Mesenchymal stem cell (in vitro differentiated cells and primary cell): ENCODE measurements at regions not wholly inside any gene's neighbourhood (a gene's known extent, or its start where the extent isn't known, plus 50 kb on each side); places are given as distances from the start of the nearest gene placed in this dataset.

Experiments
- DNase-seq: peaks from one replicate; pipeline ENCODE4 v3.0.0-alpha.2; 2013
- H2AFZ ChIP-seq: one replicate; pipeline ENCODE4 v1.6.1; 2013; ENCODE audit warnings: low read depth, mild to moderate bottlenecking, control low read depth, inconsistent platforms, low read length, moderate library complexity
- H2AK5ac ChIP-seq: 2 replicates; pipeline ENCODE4 v1.6.1; 2013; ENCODE audit warnings: low read length, moderate library complexity, mild to moderate bottlenecking, inconsistent platforms; ENCODE audit not compliant: severe bottlenecking
- H2BK120ac ChIP-seq: one replicate; pipeline ENCODE4 v1.6.1; 2013; ENCODE audit warnings: low read depth, mild to moderate bottlenecking, inconsistent platforms, low read length, moderate library complexity
- H2BK12ac ChIP-seq, 2 experiments: one replicate each; pipeline ENCODE4 v1.6.1; 2013; ENCODE audit warnings: inconsistent platforms in 2 of 2, low read length in 2 of 2, mild to moderate bottlenecking in 2 of 2, moderate library complexity in 2 of 2, control low read depth in 1 of 2
- H2BK15ac ChIP-seq: one replicate; pipeline ENCODE4 v1.6.1; 2013; ENCODE audit warnings: mild to moderate bottlenecking, low read depth, inconsistent platforms; ENCODE audit not compliant: poor library complexity, severe bottlenecking
- H2BK5ac ChIP-seq: 2 replicates; pipeline ENCODE4 v1.6.1; 2013; ENCODE audit warnings: low read depth, mild to moderate bottlenecking, low read length, control low read depth, inconsistent platforms; ENCODE audit not compliant: poor library complexity, severe bottlenecking
- H3K14ac ChIP-seq, 2 experiments: one replicate each; pipeline ENCODE4 v1.6.1; 2013; ENCODE audit warnings: inconsistent platforms in 2 of 2, low read length in 2 of 2, control low read depth in 1 of 2, mild to moderate bottlenecking in 1 of 2, moderate library complexity in 1 of 2
- H3K18ac ChIP-seq, 2 experiments: one replicate each; pipeline ENCODE4 v1.6.1; 2013; ENCODE audit warnings: inconsistent platforms in 2 of 2, low read length in 2 of 2, control low read depth in 1 of 2, low read depth in 1 of 2, mild to moderate bottlenecking in 1 of 2
- H3K23ac ChIP-seq, 2 experiments: one replicate each; pipeline ENCODE4 v1.6.1; 2013; ENCODE audit warnings: inconsistent platforms in 2 of 2, low read length in 2 of 2, mild to moderate bottlenecking in 2 of 2, moderate library complexity in 2 of 2, control low read depth in 1 of 2
- H3K27ac ChIP-seq: 2 replicates; pipeline ENCODE4 v1.5.1; 2013; ENCODE audit warnings: mild to moderate bottlenecking, moderate library complexity, low read length, control low read depth, inconsistent platforms; ENCODE audit not compliant: poor library complexity, severe bottlenecking
- H3K27me3 ChIP-seq, 2 experiments: 2 replicates each; pipeline versions ENCODE4 v1.6.1 to v1.7.0; 2013; ENCODE audit warnings: low read length in 2 of 2, mild to moderate bottlenecking in 2 of 2, moderate library complexity in 2 of 2, control low read depth in 1 of 2, inconsistent platforms in 1 of 2; ENCODE audit not compliant: control insufficient read depth in 1 of 2, insufficient read depth in 1 of 2
- H3K36me3 ChIP-seq, 2 experiments: 2 replicates each; pipeline versions ENCODE4 v1.6.1 to v1.7.0; 2013; ENCODE audit warnings: low read length in 2 of 2, control low read depth in 1 of 2, inconsistent platforms in 1 of 2, low read depth in 1 of 2, mild to moderate bottlenecking in 1 of 2; ENCODE audit not compliant: insufficient read depth in 2 of 2, control insufficient read depth in 1 of 2
- H3K4ac ChIP-seq, 2 experiments: one replicate each; pipeline ENCODE4 v1.6.1; 2013; ENCODE audit warnings: inconsistent platforms in 2 of 2, low read length in 2 of 2, mild to moderate bottlenecking in 2 of 2, moderate library complexity in 2 of 2, control low read depth in 1 of 2, low read depth in 1 of 2
- H3K4me1 ChIP-seq: 2 replicates; pipeline ENCODE4 v1.6.1; 2013; ENCODE audit warnings: low read depth, low read length, control low read depth; ENCODE audit not compliant: control insufficient read depth, insufficient read depth
- H3K4me2 ChIP-seq: 2 replicates; pipeline ENCODE4 v1.6.1; 2013; ENCODE audit warnings: low read length, mild to moderate bottlenecking, inconsistent platforms; ENCODE audit not compliant: poor library complexity, severe bottlenecking
- H3K4me3 ChIP-seq, 2 experiments: 2 replicates each; pipeline versions ENCODE4 v1.5.1 to v1.7.0; 2013; ENCODE audit warnings: low read length in 2 of 2, mild to moderate bottlenecking in 2 of 2, control low read depth in 1 of 2, low read depth in 1 of 2; ENCODE audit not compliant: insufficient read depth in 1 of 2
- H3K79me1 ChIP-seq: replicated peaks from 2 replicates; pipeline ENCODE4 v1.6.1; 2013; ENCODE audit warnings: mild to moderate bottlenecking, control low read depth, low read length, inconsistent platforms; ENCODE audit not compliant: poor library complexity, severe bottlenecking
- H3K9ac ChIP-seq: 2 replicates; pipeline ENCODE4 v1.7.0; 2013; ENCODE audit warnings: mild to moderate bottlenecking, low read length, moderate library complexity
- H3K9me3 ChIP-seq: 2 replicates; pipeline ENCODE4 v1.7.0; 2013; ENCODE audit warnings: mild to moderate bottlenecking, low read length; ENCODE audit not compliant: control insufficient read depth
- H4K8ac ChIP-seq: one replicate; pipeline ENCODE4 v1.6.1; 2013; ENCODE audit warnings: inconsistent platforms, mild to moderate bottlenecking, low read length, moderate library complexity
- H4K91ac ChIP-seq: one replicate; pipeline ENCODE4 v1.6.1; 2013; ENCODE audit warnings: mild to moderate bottlenecking, low read length, inconsistent platforms
- WGBS: methylation state at CpG from one replicate; pipeline ENCODE4 v1.1.7; 2013; ENCODE audit warnings: mixed read lengths; 5-methylcytosine and 5-hydroxymethylcytosine counted together

DNA sequence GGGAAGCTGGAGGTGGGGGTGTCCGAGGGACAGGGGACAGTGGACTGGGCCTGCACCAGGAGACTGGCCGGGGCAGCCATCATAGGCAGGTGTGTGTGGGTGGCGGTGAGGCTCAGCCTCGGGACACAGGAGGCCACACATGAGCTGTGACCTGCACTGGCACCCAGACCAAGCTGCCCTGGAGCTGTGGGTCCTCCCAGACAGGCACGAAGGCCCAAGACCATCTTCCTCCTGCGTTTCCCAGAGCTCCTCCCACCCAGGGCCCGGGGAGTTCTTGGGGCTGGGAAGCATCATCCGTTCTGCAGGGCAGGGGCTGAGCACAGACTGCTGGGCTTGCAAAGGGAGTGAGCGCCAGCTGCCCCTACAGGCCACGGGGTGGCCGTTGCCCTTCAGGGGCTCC, 87.4 kb downstream of the PDGFA start:
- Histone ChIP-seq H4K91ac (no peak overlapping the region), H3K23ac (no peak overlapping the region), H3K27ac (no peak overlapping the region), H3K14ac (peak overlapping the region in 1 of 2 experiments; percentile 26), H2AFZ (no peak overlapping the region), H3K4me2 (no peak overlapping the region), H3K4me1 (peaks cover 25% of the 10 kb centered on the region), H2BK15ac (no peak overlapping the region), H3K4ac (no peak overlapping the region), H4K8ac (no peak overlapping the region), H2BK120ac (no peak overlapping the region), H3K36me3 (no peaks in the 10 kb centered on the region), H2AK5ac (no peak overlapping the region), H3K79me1 (no peaks in the 10 kb centered on the region), H3K18ac (no peak overlapping the region), H2BK5ac (no peak overlapping the region), H3K27me3 (peaks cover 11 to 31% of the 10 kb centered on the region in 2 experiments), H3K9ac (no peak overlapping the region), H3K4me3 (no peak overlapping the region), H2BK12ac (no peak overlapping the region), H3K9me3 (no peaks in the 10 kb centered on the region)
- DNase-seq = no peak
- WGBS = 87% methylated on average over 11 of the region's 11 CpGs

DNA sequence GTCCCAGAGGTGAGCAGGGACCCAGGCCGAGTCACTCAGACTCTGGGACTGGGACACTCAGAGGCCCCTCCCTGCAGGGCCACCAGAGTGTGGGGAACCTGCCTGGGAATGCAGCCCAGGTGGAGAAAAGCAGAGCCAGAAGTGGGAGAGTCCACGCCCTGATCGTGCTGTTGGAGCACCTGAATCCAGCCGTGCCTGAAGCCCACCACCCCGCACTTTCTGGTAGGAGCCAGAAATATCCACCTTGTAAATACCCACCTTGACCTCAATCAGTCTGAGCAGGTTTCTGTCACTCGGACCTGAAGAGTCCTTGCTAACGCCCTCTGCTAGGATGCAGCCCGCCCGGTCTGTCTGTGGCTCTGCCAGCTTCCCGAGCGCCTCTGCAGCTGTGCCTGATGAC, 86.7 kb downstream of the PDGFA start:
- no peak for DNase-seq
- Histone ChIP-seq H2BK120ac (no peak overlapping the region), H3K4me1 (peaks cover 30% of the 10 kb centered on the region), H3K23ac (no peak overlapping the region), H4K91ac (no peak overlapping the region), H3K4me2 (no peak overlapping the region), H2BK15ac (no peak overlapping the region), H3K4me3 (no peak overlapping the region), H3K14ac (no peak overlapping the region), H2BK5ac (no peak overlapping the region), H4K8ac (no peak overlapping the region), H2AK5ac (no peak overlapping the region), H3K4ac (no peak overlapping the region), H3K79me1 (no peaks in the 10 kb centered on the region), H2AFZ (no peak overlapping the region), H3K27me3 (peaks cover 11 to 33% of the 10 kb centered on the region in 2 experiments), H3K9me3 (no peaks in the 10 kb centered on the region), H3K27ac (no peak overlapping the region), H3K18ac (no peak overlapping the region), H3K9ac (no peak overlapping the region), H2BK12ac (no peak overlapping the region), H3K36me3 (no peaks in the 10 kb centered on the region)
- WGBS = 96% methylated on average over 11 of the region's 11 CpGs

DNA sequence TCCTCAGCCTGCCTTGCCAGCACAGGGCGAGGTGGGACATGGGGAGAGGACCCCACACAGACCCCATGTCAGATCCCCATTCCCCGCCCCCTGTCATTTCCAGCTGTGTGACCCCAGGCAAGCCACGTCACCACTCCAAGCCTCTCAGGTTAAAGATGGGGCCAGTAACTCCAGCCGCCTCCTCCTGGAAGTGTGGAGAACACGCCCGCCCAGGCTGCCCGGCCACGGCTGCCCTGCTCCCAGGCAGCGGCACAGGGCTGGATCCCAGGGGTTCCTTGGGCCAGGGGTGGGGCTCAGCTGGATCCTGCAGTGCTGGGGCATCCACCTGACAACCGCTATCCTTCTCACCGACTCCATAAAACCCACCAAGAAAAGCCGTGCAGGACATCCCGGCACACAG, 86.1 kb downstream of the PDGFA start:
- Histone ChIP-seq H2BK15ac (no peak overlapping the region), H4K8ac (no peak overlapping the region), H2AK5ac (no peak overlapping the region), H3K9me3 (no peaks in the 10 kb centered on the region), H2BK12ac (no peak overlapping the region), H3K36me3 (no peaks in the 10 kb centered on the region), H3K4me3 (peak overlapping the region in 1 of 2 experiments; percentile 34), H3K4me2 (no peak overlapping the region), H2AFZ (no peak overlapping the region), H3K27me3 (peaks cover 11 to 39% of the 10 kb centered on the region in 2 experiments), H3K23ac (no peak overlapping the region), H3K14ac (no peak overlapping the region), H3K4me1 (peaks cover 33% of the 10 kb centered on the region), H3K27ac (no peak overlapping the region), H3K4ac (no peak overlapping the region), H3K18ac (no peak overlapping the region), H3K9ac (no peak overlapping the region), H3K79me1 (no peaks in the 10 kb centered on the region), H2BK120ac (no peak overlapping the region), H4K91ac (no peak overlapping the region), H2BK5ac (no peak overlapping the region)
- DNase-seq = no peak
- WGBS = 83% methylated on average over 10 of the region's 13 CpGs

DNA sequence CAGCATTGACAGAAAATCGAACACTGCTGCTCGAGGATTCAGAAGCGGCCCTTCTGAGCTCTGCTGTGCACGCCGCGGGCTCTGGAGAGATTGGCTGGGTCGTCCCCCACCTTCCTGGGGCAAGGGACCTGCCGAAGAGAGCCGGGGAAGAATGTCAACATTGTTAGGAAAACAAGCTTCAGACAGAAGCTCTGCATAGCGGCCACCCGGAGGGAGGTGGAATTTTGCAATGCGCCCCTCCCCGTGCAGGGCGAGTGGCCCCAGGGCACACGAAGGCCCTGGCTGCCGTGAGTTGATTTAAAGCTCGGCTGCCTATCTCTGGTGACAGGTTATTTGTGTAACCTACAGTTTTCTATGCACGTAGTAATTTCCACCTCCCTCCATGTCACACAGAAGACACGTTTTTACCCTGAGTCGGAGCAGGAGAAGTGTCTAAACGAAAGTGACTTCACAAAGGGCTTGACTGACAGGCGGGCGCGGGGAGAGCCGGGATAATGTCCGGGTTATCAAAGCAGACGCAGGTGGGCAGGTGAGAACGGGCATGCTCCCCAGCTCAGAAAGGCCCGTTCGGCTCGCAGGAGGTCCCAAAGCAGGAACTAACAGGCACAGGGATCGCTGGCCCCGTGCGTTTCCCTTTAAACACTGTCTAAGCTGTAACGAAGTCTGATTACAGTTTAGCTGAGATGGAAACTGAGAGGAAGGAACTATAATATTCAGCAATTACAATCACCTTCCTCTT, 84.6 kb downstream of the PDGFA start:
- 50% methylated on average over 33 of the region's 35 CpGs for WGBS
- Histone ChIP-seq H4K91ac (no peak overlapping the region), H3K9me3 (no peaks in the 10 kb centered on the region), H3K4ac (no peak overlapping the region), H3K4me1 (peaks cover 33% of the 10 kb centered on the region), H3K9ac (peak overlapping the region; percentile 0), H3K18ac (no peak overlapping the region), H3K79me1 (no peaks in the 10 kb centered on the region), H2BK120ac (no peak overlapping the region), H3K27me3 (peaks cover 6 to 53% of the 10 kb centered on the region in 2 experiments), H2AFZ (no peak overlapping the region), H3K27ac (no peak overlapping the region), H3K23ac (no peak overlapping the region), H3K14ac (no peak overlapping the region), H3K4me2 (peak overlapping the region; percentile 56), H2BK12ac (no peak overlapping the region), H3K36me3 (no peaks in the 10 kb centered on the region), H4K8ac (no peak overlapping the region), H3K4me3 (peak overlapping the region in 1 of 2 experiments; percentile 33), H2BK5ac (no peak overlapping the region), H2AK5ac (no peak overlapping the region), H2BK15ac (no peak overlapping the region)
- no peak for DNase-seq
